ENCODE measurements at regions not wholly inside any gene's neighbourhood (a gene's known extent, or its start where the extent isn't known, plus 50 kb on each side); places are given as distances from the start of the nearest gene placed in this dataset.
"Not testable (repeated sequence)": the region's sequence is repeated elsewhere in the genome, so short reads cannot be mapped to it uniquely, and the experiment has no call there.

GRCh38 chr4:159024266-159024665 lies 78.6 kb upstream of the RAPGEF2 start:
- Mint-ChIP-seq H3K9me3 (no peaks in the 10 kb centered on the region), H3K36me3 (no peaks in the 10 kb centered on the region), H3K27ac (no peak overlapping the region), H3K27me3 (no peaks in the 10 kb centered on the region), H3K4me1 (ENCODE audit: low read depth) (no peaks in the 10 kb centered on the region), H3K4me3 (no peak overlapping the region)
- intact Hi-C loops (cut with micrococcal nuclease), result no loop called here
- POLR2A ChIA-PET, result no interaction called here
- CTCF ChIA-PET, result no interaction called here
- DNase-seq, result no peak

DNA sequence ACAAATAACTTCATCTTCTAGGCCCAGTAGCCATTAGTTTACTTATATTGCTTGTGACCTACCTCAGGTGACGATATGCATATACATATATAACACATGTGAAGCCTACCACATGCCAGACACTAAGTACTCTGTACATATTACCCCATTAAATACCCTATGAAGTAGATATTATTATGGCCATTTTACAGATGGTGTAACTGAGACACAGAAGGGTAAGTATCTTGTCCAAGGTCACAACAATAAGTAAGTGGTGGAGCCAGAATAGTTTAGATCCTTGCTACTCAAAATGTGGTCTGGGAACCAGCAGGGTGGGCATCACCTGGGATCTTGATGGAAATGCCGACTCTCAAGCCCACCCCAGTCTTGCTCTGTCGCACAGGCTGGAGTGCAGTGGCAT lies 78.1 kb upstream of the RAPGEF2 start:
- Mint-ChIP-seq H3K4me1 (ENCODE audit: low read depth) (no peaks in the 10 kb centered on the region), H3K9me3 (no peaks in the 10 kb centered on the region), H3K4me3 (no peak overlapping the region), H3K27me3 (no peaks in the 10 kb centered on the region), H3K27ac (no peak overlapping the region), H3K36me3 (no peaks in the 10 kb centered on the region)
- CTCF ChIA-PET, result no interaction called here
- intact Hi-C loops (cut with micrococcal nuclease), result no loop called here
- no peak for DNase-seq
- POLR2A ChIA-PET, result no interaction called here

DNA sequence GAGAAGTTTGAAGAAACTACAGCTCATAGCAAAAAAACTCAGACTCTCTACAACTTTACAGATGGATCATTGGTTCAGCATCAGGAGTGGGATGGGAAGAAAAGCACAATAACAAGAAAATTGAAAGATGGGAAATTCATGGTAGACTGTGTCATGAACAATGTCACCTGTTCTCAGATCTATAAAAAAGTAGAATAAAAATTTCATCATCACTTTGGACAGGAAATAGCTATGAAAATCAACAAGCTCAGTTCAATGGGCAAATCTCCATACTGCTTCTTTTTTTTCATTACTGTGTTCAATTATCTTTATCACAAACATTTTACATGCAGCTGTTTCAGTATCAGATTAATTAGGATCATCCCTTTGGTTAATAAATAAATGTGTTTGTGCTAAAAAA lies 76.5 kb upstream of the RAPGEF2 start:
- Mint-ChIP-seq H3K4me1 (ENCODE audit: low read depth) (no peaks in the 10 kb centered on the region), H3K9me3 (no peaks in the 10 kb centered on the region), H3K27me3 (peaks cover 4% of the 10 kb centered on the region), H3K4me3 (no peak overlapping the region), H3K36me3 (no peaks in the 10 kb centered on the region), H3K27ac (no peak overlapping the region)
- no peak for DNase-seq
- intact Hi-C loops (cut with micrococcal nuclease), result no loop called here
- ChIA-PET CTCF (no interaction called here), POLR2A (no interaction called here)

DNA sequence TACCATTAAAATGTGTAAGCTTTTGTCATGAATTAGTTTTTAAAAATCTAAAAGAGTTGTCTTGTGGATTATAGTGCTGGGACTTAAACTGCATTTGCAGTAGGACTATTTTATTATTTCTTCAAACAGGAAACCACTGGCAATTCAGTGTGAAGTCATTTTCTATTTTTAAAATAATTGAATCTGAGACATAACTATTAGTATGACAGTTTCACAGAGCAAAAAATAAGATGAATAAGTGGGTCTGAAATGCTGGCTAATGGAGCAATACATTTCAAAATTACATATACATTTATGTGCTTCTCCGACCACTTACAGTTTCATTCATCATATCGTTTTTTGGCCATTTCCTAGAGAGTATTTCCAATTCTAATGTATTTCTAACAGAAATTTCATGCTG lies 75.3 kb upstream of the RAPGEF2 start:
- H3K27ac Mint-ChIP-seq, result no peak overlapping the region
- peaks cover 5% of the 10 kb centered on the region for H3K27me3 Mint-ChIP-seq
- H3K9me3 Mint-ChIP-seq, result no peaks in the 10 kb centered on the region
- CTCF ChIA-PET, result no interaction called here
- H3K4me3 Mint-ChIP-seq, result no peak overlapping the region
- POLR2A ChIA-PET, result no interaction called here
- DNase-seq, result no peak
- no peaks in the 10 kb centered on the region for H3K4me1 Mint-ChIP-seq (ENCODE audit: low read depth)
- no peaks in the 10 kb centered on the region for H3K36me3 Mint-ChIP-seq
- intact Hi-C loops (cut with micrococcal nuclease), result no loop called here

- Mint-ChIP-seq H3K27me3 (peaks cover 8% of the 10 kb centered on the region), H3K27ac (no peak overlapping the region), H3K4me1 (ENCODE audit: low read depth) (no peaks in the 10 kb centered on the region), H3K4me3 (no peak overlapping the region), H3K36me3 (no peaks in the 10 kb centered on the region), H3K9me3 (no peaks in the 10 kb centered on the region)
- POLR2A ChIA-PET, result no interaction called here
- intact Hi-C loops (cut with micrococcal nuclease), result no loop called here
- DNase-seq, result no peak
- CTCF ChIA-PET, result interaction anchor here (1.2 kb wide), 1 partner anchor 9 kb away, joined by 6 read pairs; no protein-coding TSS in a partner anchor
Observed at GRCh38 chr4:159029481-159029880, 73.4 kb upstream of the RAPGEF2 start.

GRCh38 chr4:159030297-159030696 lies 72.6 kb upstream of the RAPGEF2 start:
- H3K36me3 Mint-ChIP-seq; DNase-seq; H3K4me3 Mint-ChIP-seq; H3K4me1 Mint-ChIP-seq (ENCODE audit: low read depth); H3K27me3 Mint-ChIP-seq; intact Hi-C loops (cut with micrococcal nuclease); H3K9me3 Mint-ChIP-seq; CTCF ChIA-PET; H3K27ac Mint-ChIP-seq; POLR2A ChIA-PET: not testable (repeated sequence)

- H3K4me3 Mint-ChIP-seq, result no peak overlapping the region
- H3K36me3 Mint-ChIP-seq, result no peaks in the 10 kb centered on the region
- no peaks in the 10 kb centered on the region for H3K9me3 Mint-ChIP-seq
- no peaks in the 10 kb centered on the region for H3K4me1 Mint-ChIP-seq (ENCODE audit: low read depth)
- POLR2A ChIA-PET, result no interaction called here
- DNase-seq, result no peak
- intact Hi-C loops (cut with micrococcal nuclease), result no loop called here
- CTCF ChIA-PET, result no interaction called here
- H3K27ac Mint-ChIP-seq, result no peak overlapping the region
- peaks cover 11% of the 10 kb centered on the region for H3K27me3 Mint-ChIP-seq
Observed at GRCh38 chr4:159035570-159035969, 67.3 kb upstream of the RAPGEF2 start.

- Mint-ChIP-seq H3K36me3 (no peaks in the 10 kb centered on the region), H3K9me3 (no peaks in the 10 kb centered on the region), H3K27me3 (peaks cover 14% of the 10 kb centered on the region), H3K4me3 (no peak overlapping the region), H3K4me1 (ENCODE audit: low read depth) (no peaks in the 10 kb centered on the region), H3K27ac (no peak overlapping the region)
- POLR2A ChIA-PET, result no interaction called here
- CTCF ChIA-PET, result interaction anchor here (0.6 kb wide), 1 partner anchor 9 kb away, joined by 6 read pairs; no protein-coding TSS in a partner anchor
- DNase-seq, result no peak
- intact Hi-C loops (cut with micrococcal nuclease), result no loop called here
Observed at GRCh38 chr4:159038536-159038935, 64.3 kb upstream of the RAPGEF2 start.

GRCh38 chr4:159041054-159042034 lies 61.5 kb upstream of the RAPGEF2 start:
- Mint-ChIP-seq H3K27me3 (peaks cover 16% of the 10 kb centered on the region), H3K9me3 (no peaks in the 10 kb centered on the region), H3K4me1 (ENCODE audit: low read depth) (no peaks in the 10 kb centered on the region), H3K27ac (no peak overlapping the region), H3K36me3 (no peaks in the 10 kb centered on the region), H3K4me3 (no peak overlapping the region)
- ChIA-PET CTCF (no interaction called here), POLR2A (no interaction called here)
- no peak for DNase-seq
- intact Hi-C loops (cut with micrococcal nuclease), result no loop called here

GRCh38 chr4:159042097-159042605 lies 60.7 kb upstream of the RAPGEF2 start:
- CTCF ChIA-PET, result no interaction called here
- no peak overlapping the region for H3K4me3 Mint-ChIP-seq
- no peaks in the 10 kb centered on the region for H3K9me3 Mint-ChIP-seq
- no peak for DNase-seq
- H3K27ac Mint-ChIP-seq, result no peak overlapping the region
- H3K27me3 Mint-ChIP-seq, result peaks cover 16% of the 10 kb centered on the region
- no peaks in the 10 kb centered on the region for H3K36me3 Mint-ChIP-seq
- H3K4me1 Mint-ChIP-seq (ENCODE audit: low read depth), result no peaks in the 10 kb centered on the region
- POLR2A ChIA-PET, result no interaction called here
- intact Hi-C loops (cut with micrococcal nuclease), result no loop called here

DNA sequence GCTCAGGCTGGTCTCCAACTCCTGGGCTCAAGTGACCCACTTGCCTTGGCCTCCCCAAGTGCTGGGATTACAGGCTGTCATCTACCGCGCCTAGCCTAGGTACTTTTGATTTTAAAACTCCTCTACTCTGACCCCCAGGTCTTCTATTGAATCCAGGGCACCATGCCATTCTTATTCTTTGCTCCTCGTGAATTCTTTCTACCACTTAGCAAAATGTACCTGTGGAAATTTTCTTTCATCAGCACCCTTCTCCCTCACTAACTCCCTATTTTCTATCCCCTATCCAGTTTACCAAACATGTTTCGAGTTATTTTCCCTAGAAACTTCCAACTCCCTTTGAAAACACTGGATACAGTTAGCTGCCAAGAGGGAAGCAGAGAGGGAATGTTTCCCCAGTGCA lies 60.0 kb upstream of the RAPGEF2 start:
- no peak for DNase-seq
- Mint-ChIP-seq H3K36me3 (no peaks in the 10 kb centered on the region), H3K27me3 (peaks cover 16% of the 10 kb centered on the region), H3K4me1 (ENCODE audit: low read depth) (peaks cover 7% of the 10 kb centered on the region), H3K4me3 (no peak overlapping the region), H3K9me3 (no peaks in the 10 kb centered on the region), H3K27ac (no peak overlapping the region)
- POLR2A ChIA-PET, result no interaction called here
- intact Hi-C loops (cut with micrococcal nuclease), result no loop called here
- CTCF ChIA-PET, result no interaction called here

- ChIA-PET POLR2A (no interaction called here), CTCF (no interaction called here)
- Mint-ChIP-seq H3K36me3 (no peaks in the 10 kb centered on the region), H3K27me3 (peaks cover 15% of the 10 kb centered on the region), H3K9me3 (no peaks in the 10 kb centered on the region), H3K4me3 (no peak overlapping the region), H3K4me1 (ENCODE audit: low read depth) (peaks cover 9% of the 10 kb centered on the region), H3K27ac (no peak overlapping the region)
- DNase-seq, result no peak
- intact Hi-C loops (cut with micrococcal nuclease), result no loop called here
Observed at GRCh38 chr4:159043861-159044260, 59.0 kb upstream of the RAPGEF2 start.

DNA sequence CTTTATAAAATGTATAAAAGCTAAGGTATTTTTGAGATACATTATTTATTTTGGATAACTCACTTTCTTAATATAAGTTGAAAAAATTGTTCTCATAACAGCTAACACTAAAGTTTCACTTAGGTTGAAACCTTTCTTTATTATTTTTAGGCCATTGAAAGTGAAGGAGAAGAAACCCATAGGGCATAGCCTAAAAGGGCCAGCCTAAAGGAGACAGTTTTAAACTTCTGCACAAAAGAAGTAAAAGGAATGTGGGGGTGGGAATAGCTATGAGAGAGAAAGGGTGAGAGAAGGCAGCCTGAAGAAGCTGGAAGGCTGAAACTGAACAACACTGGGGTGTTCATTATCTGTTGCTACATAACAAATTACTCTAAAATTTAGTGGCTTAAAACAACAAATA lies 57.6 kb upstream of the RAPGEF2 start:
- no peaks in the 10 kb centered on the region for H3K36me3 Mint-ChIP-seq
- H3K27me3 Mint-ChIP-seq, result peaks cover 15% of the 10 kb centered on the region
- intact Hi-C loops (cut with micrococcal nuclease), result no loop called here
- no peaks in the 10 kb centered on the region for H3K9me3 Mint-ChIP-seq
- H3K4me3 Mint-ChIP-seq, result no peak overlapping the region
- no peak for DNase-seq
- H3K4me1 Mint-ChIP-seq (ENCODE audit: low read depth), result peaks cover 9% of the 10 kb centered on the region
- POLR2A ChIA-PET, result no interaction called here
- no peak overlapping the region for H3K27ac Mint-ChIP-seq
- CTCF ChIA-PET, result interaction anchor here (1.2 kb wide), 1 partner anchor 94 kb away, joined by 3 read pairs; no protein-coding TSS in a partner anchor

Measured in activated CD4-positive, alpha-beta memory T cell treated with anti-CD3 and anti-CD28 coated beads for 36 hours (primary cell).